22Rv1 (cell line): ENCODE measurements at regions not wholly inside any gene's neighbourhood (a gene's known extent, or its start where the extent isn't known, plus 50 kb on each side); places are given as distances from the start of the nearest gene placed in this dataset.

ENCODE experiments used
- ZFX ChIP-seq: fragments of 450-650 bp; IDR thresholded peaks from 2 replicates; pipeline ENCODE4 v1.6.1; 2017; ENCODE audit warnings: antibody characterized with exemption, borderline replicate concordance
- TF ChIP-seq, protein P1 (sequence below): fragments of 450-650 bp; IDR thresholded peaks from 2 replicates; pipeline ENCODE4 v1.5.1; 2017; ENCODE audit warnings: mild to moderate bottlenecking

- TF ChIP-seq, protein P1, sequence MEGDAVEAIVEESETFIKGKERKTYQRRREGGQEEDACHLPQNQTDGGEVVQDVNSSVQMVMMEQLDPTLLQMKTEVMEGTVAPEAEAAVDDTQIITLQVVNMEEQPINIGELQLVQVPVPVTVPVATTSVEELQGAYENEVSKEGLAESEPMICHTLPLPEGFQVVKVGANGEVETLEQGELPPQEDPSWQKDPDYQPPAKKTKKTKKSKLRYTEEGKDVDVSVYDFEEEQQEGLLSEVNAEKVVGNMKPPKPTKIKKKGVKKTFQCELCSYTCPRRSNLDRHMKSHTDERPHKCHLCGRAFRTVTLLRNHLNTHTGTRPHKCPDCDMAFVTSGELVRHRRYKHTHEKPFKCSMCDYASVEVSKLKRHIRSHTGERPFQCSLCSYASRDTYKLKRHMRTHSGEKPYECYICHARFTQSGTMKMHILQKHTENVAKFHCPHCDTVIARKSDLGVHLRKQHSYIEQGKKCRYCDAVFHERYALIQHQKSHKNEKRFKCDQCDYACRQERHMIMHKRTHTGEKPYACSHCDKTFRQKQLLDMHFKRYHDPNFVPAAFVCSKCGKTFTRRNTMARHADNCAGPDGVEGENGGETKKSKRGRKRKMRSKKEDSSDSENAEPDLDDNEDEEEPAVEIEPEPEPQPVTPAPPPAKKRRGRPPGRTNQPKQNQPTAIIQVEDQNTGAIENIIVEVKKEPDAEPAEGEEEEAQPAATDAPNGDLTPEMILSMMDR: no peak
- no peak for TF ChIP-seq ZFX
These were observed 586.7 kb downstream of the TDRD15 start for GRCh38 chr2:21710496-21710895.
